HG03342 (cell line): ENCODE measurements at regions not wholly inside any gene's neighbourhood (a gene's known extent, or its start where the extent isn't known, plus 50 kb on each side); places are given as distances from the start of the nearest gene placed in this dataset.
"Not testable (repeated sequence)": the region's sequence is repeated elsewhere in the genome, so short reads cannot be mapped to it uniquely, and the experiment has no call there.

Experiments
- ATAC-seq: cut with Tn5 transposase; IDR thresholded peaks from one replicate; pipeline ENCODE4 v1.9.1; 2021; ENCODE audit warnings: mild to moderate bottlenecking, moderate library complexity; ENCODE audit not compliant: unreplicated experiment

GRCh38 chr15:22134941-22135566, 54.7 kb downstream of the OR4M2 start:
- not testable (repeated sequence) for ATAC-seq

GRCh38 chr15:22137572-22137971, 57.2 kb downstream of the OR4M2 start:
- not testable (repeated sequence) for ATAC-seq

GRCh38 chr15:22141106-22141505, 60.8 kb downstream of the OR4M2 start:
- not testable (repeated sequence) for ATAC-seq

- ATAC-seq: peak; percentile 96
Observed at GRCh38 chr15:22148109-22148508, 67.8 kb downstream of the OR4M2 start.

- peak; percentile 28 for ATAC-seq
Observed at GRCh38 chr15:22158243-22158642, 77.9 kb downstream of the OR4M2 start.

GRCh38 chr15:22160283-22160682, 80.0 kb downstream of the OR4M2 start:
- peak; percentile 21 for ATAC-seq

GRCh38 chr15:22160741-22161140, 80.4 kb downstream of the OR4M2 start:
- ATAC-seq: peak; percentile 69

- ATAC-seq: peak; percentile 67
Observed at GRCh38 chr15:22161398-22161797, 81.1 kb downstream of the OR4M2 start.

GRCh38 chr15:22163715-22164114, 83.4 kb downstream of the OR4M2 start:
- ATAC-seq: not testable (repeated sequence)

- not testable (repeated sequence) for ATAC-seq
Observed at GRCh38 chr15:22167521-22167920, 87.2 kb downstream of the OR4M2 start.

GRCh38 chr15:22173029-22173998, 93.0 kb downstream of the OR4M2 start:
- ATAC-seq: peak; percentile 73

GRCh38 chr15:22174088-22174487, 93.8 kb downstream of the OR4M2 start:
- peak; percentile 60 for ATAC-seq

- ATAC-seq: not testable (repeated sequence)
Observed at GRCh38 chr15:22177965-22178364, 97.6 kb downstream of the OR4M2 start.

- ATAC-seq: not testable (repeated sequence)
Observed at GRCh38 chr15:22178438-22178837, 98.1 kb downstream of the OR4M2 start.

GRCh38 chr15:22179043-22179442, 98.7 kb downstream of the OR4M2 start:
- ATAC-seq: not testable (repeated sequence)

- ATAC-seq: not testable (repeated sequence)
Observed at GRCh38 chr15:22180611-22181010, 100.3 kb downstream of the OR4M2 start.

- ATAC-seq: peak; percentile 82
Observed at GRCh38 chr15:22184678-22185077, 104.4 kb downstream of the OR4M2 start.

- ATAC-seq: not testable (repeated sequence)
Observed at GRCh38 chr15:22186846-22187532, 106.7 kb downstream of the OR4M2 start.

- ATAC-seq: not testable (repeated sequence)
Observed at GRCh38 chr15:22191818-22192217, 111.5 kb downstream of the OR4M2 start.

GRCh38 chr15:22194739-22195617, 114.7 kb downstream of the OR4M2 start:
- ATAC-seq: not testable (repeated sequence)
